NB4 (cell line): ENCODE measurements at regions not wholly inside any gene's neighbourhood (a gene's known extent, or its start where the extent isn't known, plus 50 kb on each side); places are given as distances from the start of the nearest gene placed in this dataset.

Experiments used
- CTCF ChIP-seq: IDR thresholded peaks from one replicate; pipeline ENCODE4 v1.5.1; 2012; ENCODE audit warnings: low read depth, low read length
- MAX ChIP-seq: IDR thresholded peaks from 2 replicates; pipeline ENCODE4 v1.6.1; 2011; ENCODE audit warnings: low read depth, low read length
- MYC ChIP-seq: IDR thresholded peaks from 2 replicates; pipeline ENCODE4 v1.6.1; 2011; ENCODE audit warnings: low read depth, low read length
- POLR2A ChIP-seq: IDR thresholded peaks from 2 replicates; pipeline ENCODE4 v1.6.1; 2011; ENCODE audit warnings: mild to moderate bottlenecking; ENCODE audit not compliant: insufficient read length; ENCODE audit errors: extremely low read depth

GRCh38 chr11:29251738-29252137 is 765.1 kb downstream of the KCNA4 start:
- TF ChIP-seq CTCF (no peak), POLR2A (no peak), MYC (no peak), MAX (no peak)
